B cell (primary cell): ENCODE measurements at regions not wholly inside any gene's neighbourhood (a gene's known extent, or its start where the extent isn't known, plus 50 kb on each side); places are given as distances from the start of the nearest gene placed in this dataset.

Experiments
- EZH2 ChIP-seq: IDR thresholded peaks from 2 replicates; pipeline ENCODE4 v1.6.1; 2012; ENCODE audit warnings: borderline replicate concordance, low read depth, mild to moderate bottlenecking, moderate library complexity, low read length; ENCODE audit not compliant: insufficient read depth, poor library complexity, severe bottlenecking
- TF ChIP-seq, protein P1 (sequence below): fragments of 200-600 bp; IDR thresholded peaks from one replicate; pipeline ENCODE4 v1.8.0; 2022; ENCODE audit warnings: antibody characterized with exemption, mild to moderate bottlenecking

DNA sequence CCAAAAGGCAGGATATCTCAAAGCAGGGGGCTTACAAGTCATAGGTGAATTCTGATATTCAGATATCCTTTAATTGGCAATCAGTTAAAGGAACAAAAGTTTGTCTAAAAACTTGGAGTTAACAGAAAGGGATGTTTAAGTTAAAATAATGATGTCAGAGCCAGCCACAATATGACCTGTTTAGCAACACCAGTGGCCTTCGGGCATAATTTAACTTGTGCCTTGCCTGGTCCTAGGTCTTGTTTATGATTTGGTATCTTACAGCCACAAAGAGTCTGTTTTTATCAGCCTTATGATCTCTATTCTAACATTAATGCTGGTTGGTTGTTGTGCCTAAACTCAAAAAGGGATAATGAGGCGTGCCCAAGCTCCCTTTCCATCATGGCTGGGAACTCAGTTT, 252.9 kb downstream of the RNF152 start:
- TF ChIP-seq, protein P1, sequence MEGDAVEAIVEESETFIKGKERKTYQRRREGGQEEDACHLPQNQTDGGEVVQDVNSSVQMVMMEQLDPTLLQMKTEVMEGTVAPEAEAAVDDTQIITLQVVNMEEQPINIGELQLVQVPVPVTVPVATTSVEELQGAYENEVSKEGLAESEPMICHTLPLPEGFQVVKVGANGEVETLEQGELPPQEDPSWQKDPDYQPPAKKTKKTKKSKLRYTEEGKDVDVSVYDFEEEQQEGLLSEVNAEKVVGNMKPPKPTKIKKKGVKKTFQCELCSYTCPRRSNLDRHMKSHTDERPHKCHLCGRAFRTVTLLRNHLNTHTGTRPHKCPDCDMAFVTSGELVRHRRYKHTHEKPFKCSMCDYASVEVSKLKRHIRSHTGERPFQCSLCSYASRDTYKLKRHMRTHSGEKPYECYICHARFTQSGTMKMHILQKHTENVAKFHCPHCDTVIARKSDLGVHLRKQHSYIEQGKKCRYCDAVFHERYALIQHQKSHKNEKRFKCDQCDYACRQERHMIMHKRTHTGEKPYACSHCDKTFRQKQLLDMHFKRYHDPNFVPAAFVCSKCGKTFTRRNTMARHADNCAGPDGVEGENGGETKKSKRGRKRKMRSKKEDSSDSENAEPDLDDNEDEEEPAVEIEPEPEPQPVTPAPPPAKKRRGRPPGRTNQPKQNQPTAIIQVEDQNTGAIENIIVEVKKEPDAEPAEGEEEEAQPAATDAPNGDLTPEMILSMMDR: no peak
- TF ChIP-seq EZH2: no peak
